HL-60 (cell line): ENCODE measurements at regions not wholly inside any gene's neighbourhood (a gene's known extent, or its start where the extent isn't known, plus 50 kb on each side); places are given as distances from the start of the nearest gene placed in this dataset.

ENCODE experiments used
- DNase-seq, 2 experiments: peaks; one replicate each; pipeline ENCODE4 v3.0.0-alpha.2; 2010 to 2020; ENCODE audit warnings: low read depth in 1 of 2, low spot score in 1 of 2
- H3K27ac ChIP-seq: fragments of 250-450 bp; sonication (Bioruptor Pico); replicated peaks from 2 replicates; pipeline ENCODE4 v1.5.1; 2020; ENCODE audit warnings: mild to moderate bottlenecking, moderate library complexity
- H3K27me3 ChIP-seq: fragments of 250-450 bp; sonication (Bioruptor Pico); 2 replicates; pipeline ENCODE4 v1.5.1; 2021; ENCODE audit warnings: mild to moderate bottlenecking, moderate library complexity; ENCODE audit not compliant: insufficient read depth, poor library complexity, severe bottlenecking
- H3K4me3 ChIP-seq: replicated peaks from 2 replicates; pipeline ENCODE4 v1.5.1; 2011; ENCODE audit warnings: mild to moderate bottlenecking, control low read depth, low read length; ENCODE audit not compliant: insufficient read depth
- GABPA ChIP-seq: IDR thresholded peaks from 2 replicates; pipeline ENCODE4 v1.6.1; 2012; ENCODE audit warnings: low read depth
- POLR2AphosphoS5 ChIP-seq: IDR thresholded peaks from 2 replicates; pipeline ENCODE4 v1.6.1; 2012; ENCODE audit warnings: low read depth
- SPI1 ChIP-seq: IDR thresholded peaks from 2 replicates; pipeline ENCODE4 v1.6.1; 2012; ENCODE audit warnings: low read depth, mild to moderate bottlenecking, borderline replicate concordance
- TF ChIP-seq, protein P1 (sequence below): IDR thresholded peaks from one replicate; pipeline ENCODE4 v1.5.1; 2011; ENCODE audit warnings: low read length, control low read depth, inconsistent platforms; ENCODE audit not compliant: insufficient read depth
- TF ChIP-seq, protein P2 (sequence below): IDR thresholded peaks from 2 replicates; pipeline ENCODE4 v1.6.1; 2012; ENCODE audit warnings: low read depth; ENCODE audit not compliant: insufficient replicate concordance

DNA sequence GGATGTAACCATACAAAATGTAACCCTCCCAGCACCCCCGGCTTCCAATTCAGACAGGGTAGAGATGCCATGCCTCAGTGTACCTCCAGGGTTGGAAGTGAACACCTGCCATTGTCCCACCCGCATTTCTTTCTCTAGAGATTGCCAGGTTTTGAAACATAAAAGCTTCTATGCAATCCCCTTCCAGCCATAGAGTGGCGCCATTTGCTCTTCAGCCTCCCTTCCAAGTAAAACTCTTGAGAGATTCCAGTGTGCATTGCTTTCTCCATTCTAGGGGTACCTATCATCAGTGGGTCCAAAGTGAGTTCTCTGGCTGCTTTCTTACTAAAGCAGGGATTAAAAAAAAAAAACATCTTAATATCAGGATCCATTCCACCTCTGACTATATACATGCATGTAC is 133.1 kb upstream of the RPL38 start:
- no peak for DNase-seq
- Histone ChIP-seq H3K4me3 (no peak overlapping the region), H3K27me3 (no peaks in the 10 kb centered on the region), H3K27ac (no peak overlapping the region)
- TF ChIP-seq GABPA (no peak), SPI1 (no peak), POLR2AphosphoS5 (no peak)
- TF ChIP-seq, protein P1, sequence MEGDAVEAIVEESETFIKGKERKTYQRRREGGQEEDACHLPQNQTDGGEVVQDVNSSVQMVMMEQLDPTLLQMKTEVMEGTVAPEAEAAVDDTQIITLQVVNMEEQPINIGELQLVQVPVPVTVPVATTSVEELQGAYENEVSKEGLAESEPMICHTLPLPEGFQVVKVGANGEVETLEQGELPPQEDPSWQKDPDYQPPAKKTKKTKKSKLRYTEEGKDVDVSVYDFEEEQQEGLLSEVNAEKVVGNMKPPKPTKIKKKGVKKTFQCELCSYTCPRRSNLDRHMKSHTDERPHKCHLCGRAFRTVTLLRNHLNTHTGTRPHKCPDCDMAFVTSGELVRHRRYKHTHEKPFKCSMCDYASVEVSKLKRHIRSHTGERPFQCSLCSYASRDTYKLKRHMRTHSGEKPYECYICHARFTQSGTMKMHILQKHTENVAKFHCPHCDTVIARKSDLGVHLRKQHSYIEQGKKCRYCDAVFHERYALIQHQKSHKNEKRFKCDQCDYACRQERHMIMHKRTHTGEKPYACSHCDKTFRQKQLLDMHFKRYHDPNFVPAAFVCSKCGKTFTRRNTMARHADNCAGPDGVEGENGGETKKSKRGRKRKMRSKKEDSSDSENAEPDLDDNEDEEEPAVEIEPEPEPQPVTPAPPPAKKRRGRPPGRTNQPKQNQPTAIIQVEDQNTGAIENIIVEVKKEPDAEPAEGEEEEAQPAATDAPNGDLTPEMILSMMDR: no peak
- TF ChIP-seq, protein P2, sequence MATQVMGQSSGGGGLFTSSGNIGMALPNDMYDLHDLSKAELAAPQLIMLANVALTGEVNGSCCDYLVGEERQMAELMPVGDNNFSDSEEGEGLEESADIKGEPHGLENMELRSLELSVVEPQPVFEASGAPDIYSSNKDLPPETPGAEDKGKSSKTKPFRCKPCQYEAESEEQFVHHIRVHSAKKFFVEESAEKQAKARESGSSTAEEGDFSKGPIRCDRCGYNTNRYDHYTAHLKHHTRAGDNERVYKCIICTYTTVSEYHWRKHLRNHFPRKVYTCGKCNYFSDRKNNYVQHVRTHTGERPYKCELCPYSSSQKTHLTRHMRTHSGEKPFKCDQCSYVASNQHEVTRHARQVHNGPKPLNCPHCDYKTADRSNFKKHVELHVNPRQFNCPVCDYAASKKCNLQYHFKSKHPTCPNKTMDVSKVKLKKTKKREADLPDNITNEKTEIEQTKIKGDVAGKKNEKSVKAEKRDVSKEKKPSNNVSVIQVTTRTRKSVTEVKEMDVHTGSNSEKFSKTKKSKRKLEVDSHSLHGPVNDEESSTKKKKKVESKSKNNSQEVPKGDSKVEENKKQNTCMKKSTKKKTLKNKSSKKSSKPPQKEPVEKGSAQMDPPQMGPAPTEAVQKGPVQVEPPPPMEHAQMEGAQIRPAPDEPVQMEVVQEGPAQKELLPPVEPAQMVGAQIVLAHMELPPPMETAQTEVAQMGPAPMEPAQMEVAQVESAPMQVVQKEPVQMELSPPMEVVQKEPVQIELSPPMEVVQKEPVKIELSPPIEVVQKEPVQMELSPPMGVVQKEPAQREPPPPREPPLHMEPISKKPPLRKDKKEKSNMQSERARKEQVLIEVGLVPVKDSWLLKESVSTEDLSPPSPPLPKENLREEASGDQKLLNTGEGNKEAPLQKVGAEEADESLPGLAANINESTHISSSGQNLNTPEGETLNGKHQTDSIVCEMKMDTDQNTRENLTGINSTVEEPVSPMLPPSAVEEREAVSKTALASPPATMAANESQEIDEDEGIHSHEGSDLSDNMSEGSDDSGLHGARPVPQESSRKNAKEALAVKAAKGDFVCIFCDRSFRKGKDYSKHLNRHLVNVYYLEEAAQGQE: no peak

- no peak for DNase-seq
- Histone ChIP-seq H3K27ac (no peak overlapping the region), H3K27me3 (no peaks in the 10 kb centered on the region), H3K4me3 (no peak overlapping the region)
- TF ChIP-seq POLR2AphosphoS5: no peak
- no peak for TF ChIP-seq SPI1
- TF ChIP-seq, protein P1: no peak
- TF ChIP-seq GABPA: no peak
- TF ChIP-seq, protein P2: no peak
These were observed 132.3 kb upstream of the RPL38 start for GRCh38 chr17:74070998-74071679.

GRCh38 chr17:74072340-74072739 is 131.1 kb upstream of the RPL38 start:
- Histone ChIP-seq H3K4me3 (no peak overlapping the region), H3K27ac (no peak overlapping the region), H3K27me3 (no peaks in the 10 kb centered on the region)
- TF ChIP-seq GABPA (no peak), POLR2AphosphoS5 (no peak), SPI1 (no peak)
- TF ChIP-seq, protein P1: no peak
- TF ChIP-seq, protein P2: no peak
- DNase-seq: no peak
